Natural killer cell (primary cell): ENCODE measurements at regions not wholly inside any gene's neighbourhood (a gene's known extent, or its start where the extent isn't known, plus 50 kb on each side); places are given as distances from the start of the nearest gene placed in this dataset.

ENCODE experiments used
- ATAC-seq, 3 donors: fragments of 150-1000 bp in 2 of 3; fragments of 200-7000 bp in 1 of 3; cut with Tn5 transposase; 1 replicate in 1 of 3; 2 replicates in 2 of 3; pipeline ENCODE4 v1.10.0; 2021; ENCODE audit warnings: mild to moderate bottlenecking in 2 of 3, moderate library complexity in 2 of 3
- DNase-seq, 2 donors: peaks; one replicate each; pipeline versions ENCODE4 v3.0.0 to v3.0.0-alpha.2; 2013 to 2021; ENCODE audit warnings: mixed read lengths in 1 of 2
- H3K27ac ChIP-seq: one replicate; pipeline ENCODE4 v1.5.1; 2013; ENCODE audit warnings: mild to moderate bottlenecking, low read length
- H3K27me3 ChIP-seq: one replicate; pipeline ENCODE4 v1.6.1; 2013; ENCODE audit warnings: low read length; ENCODE audit not compliant: control insufficient read depth, insufficient read depth
- H3K36me3 ChIP-seq: one replicate; pipeline ENCODE4 v1.6.1; 2013; ENCODE audit warnings: low read length; ENCODE audit not compliant: control insufficient read depth, insufficient read depth
- H3K4me1 ChIP-seq: one replicate; pipeline ENCODE4 v1.6.1; 2013; ENCODE audit warnings: low read length; ENCODE audit not compliant: control insufficient read depth, insufficient read depth
- H3K4me3 ChIP-seq: one replicate; pipeline ENCODE4 v1.5.1; 2013; ENCODE audit warnings: low read length
- H3K9me3 ChIP-seq: one replicate; pipeline ENCODE4 v1.6.1; 2013; ENCODE audit warnings: low read length; ENCODE audit not compliant: control insufficient read depth, insufficient read depth
- H3K27ac Mint-ChIP-seq, 2 donors: one replicate each; pipeline ENCODE4 v1.8.0; 2022; ENCODE audit warnings: mild to moderate bottlenecking in 2 of 2, mixed read lengths in 2 of 2, moderate library complexity in 1 of 2
- H3K27me3 Mint-ChIP-seq, 2 donors: one replicate each; pipeline ENCODE4 v1.8.0; 2022; ENCODE audit warnings: low read depth in 2 of 2, mixed read lengths in 2 of 2
- H3K36me3 Mint-ChIP-seq: one replicate; pipeline ENCODE4 v1.8.0; 2022; ENCODE audit warnings: mixed read lengths
- H3K4me1 Mint-ChIP-seq, 2 donors: one replicate each; pipeline ENCODE4 v1.8.0; 2022; ENCODE audit warnings: mixed read lengths in 2 of 2
- H3K4me3 Mint-ChIP-seq: one replicate; pipeline ENCODE4 v1.8.0; 2022; ENCODE audit warnings: mild to moderate bottlenecking, moderate library complexity, mixed read lengths
- H3K9me3 Mint-ChIP-seq, 2 donors: one replicate each; pipeline ENCODE4 v1.8.0; 2022; ENCODE audit warnings: mixed read lengths in 2 of 2
- CTCF ChIP-seq: fragments of 200-600 bp; IDR thresholded peaks from one replicate; pipeline ENCODE4 v1.8.0; 2022; ENCODE audit warnings: antibody characterized with exemption
- WGBS: methylation state at CpG from one replicate; pipeline ENCODE4 v1.1.7; 2013; ENCODE audit warnings: missing lambda C conversion rate; ENCODE audit not compliant: insufficient coverage; 5-methylcytosine and 5-hydroxymethylcytosine counted together
- intact Hi-C: fragments of 100-400 bp; cut with micrococcal nuclease; formaldehyde crosslinking; loops from one replicate; pipeline ENCODE4 v1.14.2; 2022

- no peak overlapping the region for H3K27ac Mint-ChIP-seq
- DNase-seq (no peak), ATAC-seq (no peak)
- H3K4me3 Mint-ChIP-seq, result no peak overlapping the region
- Histone ChIP-seq H3K4me1 (no peaks in the 10 kb centered on the region), H3K36me3 (no peaks in the 10 kb centered on the region), H3K27me3 (no peaks in the 10 kb centered on the region), H3K27ac (no peak overlapping the region), H3K9me3 (peaks cover 5% of the 10 kb centered on the region), H3K4me3 (no peak overlapping the region)
- 92% methylated on average over 2 of the region's 2 CpGs for WGBS
- H3K36me3 Mint-ChIP-seq, result peaks cover 29% of the 10 kb centered on the region
- H3K9me3 Mint-ChIP-seq, result peaks cover 12 to 16% of the 10 kb centered on the region in 2 donors
- no peaks in the 10 kb centered on the region for H3K4me1 Mint-ChIP-seq
- intact Hi-C loops, result no loop called here
- H3K27me3 Mint-ChIP-seq, result no peaks in the 10 kb centered on the region
- TF ChIP-seq CTCF, result no peak
Observed at GRCh38 chr5:23655674-23656073, 148.3 kb downstream of the PRDM9 start.

- Mint-ChIP-seq H3K27me3 (no peaks in the 10 kb centered on the region), H3K36me3 (no peaks in the 10 kb centered on the region), H3K4me3 (no peak overlapping the region), H3K4me1 (no peaks in the 10 kb centered on the region), H3K27ac (no peak overlapping the region), H3K9me3 (peaks cover 13 to 17% of the 10 kb centered on the region in 2 donors)
- Histone ChIP-seq H3K4me1 (no peaks in the 10 kb centered on the region), H3K9me3 (peaks cover 16% of the 10 kb centered on the region), H3K4me3 (no peak overlapping the region), H3K27me3 (no peaks in the 10 kb centered on the region), H3K27ac (no peak overlapping the region), H3K36me3 (no peaks in the 10 kb centered on the region)
- ATAC-seq (no peak), DNase-seq (no peak)
- TF ChIP-seq CTCF, result no peak
- WGBS, result 100% methylated on average over 1 of the region's 1 CpG
- intact Hi-C loops, result no loop called here
Observed at GRCh38 chr5:23675456-23675855, 168.0 kb downstream of the PRDM9 start.

GRCh38 chr5:23677996-23678395, 170.6 kb downstream of the PRDM9 start:
- no peak for TF ChIP-seq CTCF
- Histone ChIP-seq H3K36me3 (no peaks in the 10 kb centered on the region), H3K27me3 (no peaks in the 10 kb centered on the region), H3K27ac (no peak overlapping the region), H3K4me3 (no peak overlapping the region), H3K4me1 (no peaks in the 10 kb centered on the region), H3K9me3 (peaks cover 16% of the 10 kb centered on the region)
- Mint-ChIP-seq H3K36me3 (peaks cover 5% of the 10 kb centered on the region), H3K9me3 (peaks cover 14 to 20% of the 10 kb centered on the region in 2 donors), H3K4me1 (no peaks in the 10 kb centered on the region), H3K27ac (no peak overlapping the region), H3K27me3 (no peaks in the 10 kb centered on the region), H3K4me3 (no peak overlapping the region)
- ATAC-seq (no peak), DNase-seq (no peak)
- intact Hi-C loops, result no loop called here
- WGBS, result no CpG with 5 or more reads among the region's 1 CpG

GRCh38 chr5:23684103-23684502, 176.7 kb downstream of the PRDM9 start:
- Mint-ChIP-seq H3K4me3 (no peak overlapping the region), H3K4me1 (no peaks in the 10 kb centered on the region), H3K27me3 (no peaks in the 10 kb centered on the region), H3K9me3 (peaks cover 26 to 30% of the 10 kb centered on the region in 2 donors), H3K27ac (no peak overlapping the region), H3K36me3 (peaks cover 21% of the 10 kb centered on the region)
- Histone ChIP-seq H3K4me1 (no peaks in the 10 kb centered on the region), H3K4me3 (no peak overlapping the region), H3K27me3 (no peaks in the 10 kb centered on the region), H3K9me3 (no peaks in the 10 kb centered on the region), H3K36me3 (no peaks in the 10 kb centered on the region), H3K27ac (no peak overlapping the region)
- no peak for ATAC-seq
- TF ChIP-seq CTCF, result no peak
- 40% methylated on average over 2 of the region's 2 CpGs for WGBS
- intact Hi-C loops, result no loop called here
- no peak for DNase-seq
